ENCODE measurements at regions not wholly inside any gene's neighbourhood (a gene's known extent, or its start where the extent isn't known, plus 50 kb on each side); places are given as distances from the start of the nearest gene placed in this dataset.

DNA sequence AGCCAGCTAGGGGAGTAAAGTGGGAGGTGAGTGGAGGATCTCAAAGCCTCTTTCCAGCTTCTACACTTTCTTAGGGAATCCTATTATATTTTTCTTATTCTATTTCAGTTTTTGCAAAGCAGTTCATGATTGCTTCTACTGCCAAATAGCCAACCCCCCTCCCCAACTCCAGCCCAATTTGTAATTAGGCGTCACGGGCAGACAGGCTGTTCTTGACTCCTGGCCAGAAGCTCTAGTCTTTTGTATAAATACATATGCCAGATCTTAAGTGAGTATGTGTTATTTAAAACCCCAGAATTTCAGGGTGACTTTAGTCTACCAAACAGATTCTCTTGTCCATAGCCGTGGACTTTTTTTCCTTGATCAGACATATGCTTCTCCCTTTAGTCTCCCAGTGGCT, 255.2 kb downstream of the BUB3 start:
- no peaks in the 10 kb centered on the region for H3K4me1 ChIP-seq (ENCODE audit: control insufficient read depth, insufficient read depth, low read length)
- TF ChIP-seq ZNF146 (tag by site-specific recombination; IDR thresholded peaks at IDR 0.05) (no peak), ZNF391 (tag by site-specific recombination; IDR thresholded peaks at IDR 0.05; ENCODE audit: borderline replicate concordance, low read depth) (no peak), ZNF292 (tag by site-specific recombination; IDR thresholded peaks at IDR 0.05; ENCODE audit: borderline replicate concordance, low read depth) (no peak)
- TF ChIP-seq, protein P1, sequence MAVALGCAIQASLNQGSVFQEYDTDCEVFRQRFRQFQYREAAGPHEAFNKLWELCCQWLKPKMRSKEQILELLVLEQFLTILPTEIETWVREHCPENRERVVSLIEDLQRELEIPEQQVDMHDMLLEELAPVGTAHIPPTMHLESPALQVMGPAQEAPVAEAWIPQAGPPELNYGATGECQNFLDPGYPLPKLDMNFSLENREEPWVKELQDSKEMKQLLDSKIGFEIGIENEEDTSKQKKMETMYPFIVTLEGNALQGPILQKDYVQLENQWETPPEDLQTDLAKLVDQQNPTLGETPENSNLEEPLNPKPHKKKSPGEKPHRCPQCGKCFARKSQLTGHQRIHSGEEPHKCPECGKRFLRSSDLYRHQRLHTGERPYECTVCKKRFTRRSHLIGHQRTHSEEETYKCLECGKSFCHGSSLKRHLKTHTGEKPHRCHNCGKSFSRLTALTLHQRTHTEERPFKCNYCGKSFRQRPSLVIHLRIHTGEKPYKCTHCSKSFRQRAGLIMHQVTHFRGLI (tag by site-specific recombination; IDR thresholded peaks at IDR 0.05) = no peak
- no peak overlapping the region for H3K4me3 ChIP-seq (ENCODE audit: low read depth, low read length)
- CTCF ChIA-PET = no interaction called here
- POLR2A ChIA-PET = no interaction called here
- no peak overlapping the region for H3K27ac ChIP-seq (ENCODE audit: extremely low read depth, low read depth, low read length)
- no peaks in the 10 kb centered on the region for H3K9me3 ChIP-seq (ENCODE audit: control insufficient read depth, insufficient read depth, low read depth, low read length)
- H3K36me3 ChIP-seq (ENCODE audit: control insufficient read depth in 2 of 2, insufficient read depth in 1 of 2, low read length in 2 of 2) = no peaks in the 10 kb centered on the region

DNA sequence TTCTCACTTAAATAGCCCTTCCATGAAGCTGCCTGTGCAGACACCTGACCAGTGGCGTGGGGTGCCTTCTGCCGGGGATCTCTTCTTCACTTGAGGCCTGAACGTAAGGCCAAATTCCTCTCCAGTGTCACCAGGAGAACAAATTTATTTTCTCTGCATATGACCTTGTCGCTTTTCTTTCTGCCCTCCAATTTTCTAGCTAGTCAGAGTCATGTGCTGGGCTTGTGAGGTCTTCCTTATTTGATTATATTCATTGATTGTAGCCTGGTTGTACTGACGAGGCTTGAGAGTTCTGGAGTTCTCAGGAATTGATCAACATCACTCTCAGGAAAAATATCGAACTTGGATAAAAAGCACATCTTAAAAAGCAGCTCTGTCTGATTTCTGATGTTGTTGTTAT, 255.7 kb downstream of the BUB3 start:
- no peaks in the 10 kb centered on the region for H3K36me3 ChIP-seq (ENCODE audit: control insufficient read depth in 2 of 2, insufficient read depth in 1 of 2, low read length in 2 of 2)
- no peak overlapping the region for H3K4me3 ChIP-seq (ENCODE audit: low read depth, low read length)
- no peaks in the 10 kb centered on the region for H3K9me3 ChIP-seq (ENCODE audit: control insufficient read depth, insufficient read depth, low read depth, low read length)
- CTCF ChIA-PET = no interaction called here
- no peaks in the 10 kb centered on the region for H3K4me1 ChIP-seq (ENCODE audit: control insufficient read depth, insufficient read depth, low read length)
- no peak overlapping the region for H3K27ac ChIP-seq (ENCODE audit: extremely low read depth, low read depth, low read length)
- TF ChIP-seq, protein P2, sequence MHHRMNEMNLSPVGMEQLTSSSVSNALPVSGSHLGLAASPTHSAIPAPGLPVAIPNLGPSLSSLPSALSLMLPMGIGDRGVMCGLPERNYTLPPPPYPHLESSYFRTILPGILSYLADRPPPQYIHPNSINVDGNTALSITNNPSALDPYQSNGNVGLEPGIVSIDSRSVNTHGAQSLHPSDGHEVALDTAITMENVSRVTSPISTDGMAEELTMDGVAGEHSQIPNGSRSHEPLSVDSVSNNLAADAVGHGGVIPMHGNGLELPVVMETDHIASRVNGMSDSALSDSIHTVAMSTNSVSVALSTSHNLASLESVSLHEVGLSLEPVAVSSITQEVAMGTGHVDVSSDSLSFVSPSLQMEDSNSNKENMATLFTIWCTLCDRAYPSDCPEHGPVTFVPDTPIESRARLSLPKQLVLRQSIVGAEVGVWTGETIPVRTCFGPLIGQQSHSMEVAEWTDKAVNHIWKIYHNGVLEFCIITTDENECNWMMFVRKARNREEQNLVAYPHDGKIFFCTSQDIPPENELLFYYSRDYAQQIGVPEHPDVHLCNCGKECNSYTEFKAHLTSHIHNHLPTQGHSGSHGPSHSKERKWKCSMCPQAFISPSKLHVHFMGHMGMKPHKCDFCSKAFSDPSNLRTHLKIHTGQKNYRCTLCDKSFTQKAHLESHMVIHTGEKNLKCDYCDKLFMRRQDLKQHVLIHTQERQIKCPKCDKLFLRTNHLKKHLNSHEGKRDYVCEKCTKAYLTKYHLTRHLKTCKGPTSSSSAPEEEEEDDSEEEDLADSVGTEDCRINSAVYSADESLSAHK (tag by site-specific recombination; IDR thresholded peaks at IDR 0.05) = no peak
- no peak for TF ChIP-seq KLF16 (tag by site-specific recombination; IDR thresholded peaks at IDR 0.05)
- TF ChIP-seq ZBTB21 (tag by site-specific recombination; IDR thresholded peaks at IDR 0.05) = no peak
- no peak for TF ChIP-seq ZSCAN16 (tag by site-specific recombination; IDR thresholded peaks at IDR 0.05)
- no peak for TF ChIP-seq ZNF138 (tag by site-specific recombination; IDR thresholded peaks at IDR 0.05; ENCODE audit: borderline replicate concordance)
- TF ChIP-seq ZNF521 (tag by site-specific recombination; IDR thresholded peaks at IDR 0.05) = no peak
- no peak for TF ChIP-seq ZNF768 (tag by site-specific recombination; IDR thresholded peaks at IDR 0.05)
- TF ChIP-seq KLF7 (tag by site-specific recombination; IDR thresholded peaks at IDR 0.05; ENCODE audit: borderline replicate concordance) = no peak
- no peak for TF ChIP-seq FEZF1 (tag by site-specific recombination; IDR thresholded peaks at IDR 0.05)
- no peak for TF ChIP-seq OSR2 (tag by site-specific recombination; IDR thresholded peaks at IDR 0.05)
- TF ChIP-seq, protein P3, sequence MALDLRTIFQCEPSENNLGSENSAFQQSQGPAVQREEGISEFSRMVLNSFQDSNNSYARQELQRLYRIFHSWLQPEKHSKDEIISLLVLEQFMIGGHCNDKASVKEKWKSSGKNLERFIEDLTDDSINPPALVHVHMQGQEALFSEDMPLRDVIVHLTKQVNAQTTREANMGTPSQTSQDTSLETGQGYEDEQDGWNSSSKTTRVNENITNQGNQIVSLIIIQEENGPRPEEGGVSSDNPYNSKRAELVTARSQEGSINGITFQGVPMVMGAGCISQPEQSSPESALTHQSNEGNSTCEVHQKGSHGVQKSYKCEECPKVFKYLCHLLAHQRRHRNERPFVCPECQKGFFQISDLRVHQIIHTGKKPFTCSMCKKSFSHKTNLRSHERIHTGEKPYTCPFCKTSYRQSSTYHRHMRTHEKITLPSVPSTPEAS (tag by site-specific recombination; IDR thresholded peaks at IDR 0.05) = no peak
- TF ChIP-seq, protein P4, sequence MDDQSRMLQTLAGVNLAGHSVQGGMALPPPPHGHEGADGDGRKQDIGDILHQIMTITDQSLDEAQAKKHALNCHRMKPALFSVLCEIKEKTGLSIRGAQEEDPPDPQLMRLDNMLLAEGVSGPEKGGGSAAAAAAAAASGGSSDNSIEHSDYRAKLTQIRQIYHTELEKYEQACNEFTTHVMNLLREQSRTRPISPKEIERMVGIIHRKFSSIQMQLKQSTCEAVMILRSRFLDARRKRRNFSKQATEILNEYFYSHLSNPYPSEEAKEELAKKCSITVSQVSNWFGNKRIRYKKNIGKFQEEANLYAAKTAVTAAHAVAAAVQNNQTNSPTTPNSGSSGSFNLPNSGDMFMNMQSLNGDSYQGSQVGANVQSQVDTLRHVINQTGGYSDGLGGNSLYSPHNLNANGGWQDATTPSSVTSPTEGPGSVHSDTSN (CRISPR knock-in tag; IDR thresholded peaks at IDR 0.05) = no peak
- TF ChIP-seq, protein P5, sequence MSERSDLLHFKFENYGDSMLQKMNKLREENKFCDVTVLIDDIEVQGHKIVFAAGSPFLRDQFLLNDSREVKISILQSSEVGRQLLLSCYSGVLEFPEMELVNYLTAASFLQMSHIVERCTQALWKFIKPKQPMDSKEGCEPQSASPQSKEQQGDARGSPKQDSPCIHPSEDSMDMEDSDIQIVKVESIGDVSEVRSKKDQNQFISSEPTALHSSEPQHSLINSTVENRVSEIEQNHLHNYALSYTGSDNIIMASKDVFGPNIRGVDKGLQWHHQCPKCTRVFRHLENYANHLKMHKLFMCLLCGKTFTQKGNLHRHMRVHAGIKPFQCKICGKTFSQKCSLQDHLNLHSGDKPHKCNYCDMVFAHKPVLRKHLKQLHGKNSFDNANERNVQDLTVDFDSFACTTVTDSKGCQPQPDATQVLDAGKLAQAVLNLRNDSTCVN (tag by site-specific recombination; optimal IDR thresholded peaks at IDR 0.05) = no peak
- no peak for TF ChIP-seq ZNF404 (tag by site-specific recombination; IDR thresholded peaks at IDR 0.05)
- no peak for TF ChIP-seq HOXC10 (CRISPR knock-in tag; IDR thresholded peaks at IDR 0.05)
- POLR2A ChIA-PET = no interaction called here

Measured in HEK293 (cell line).